HG03159 (cell line): ENCODE measurements at regions not wholly inside any gene's neighbourhood (a gene's known extent, or its start where the extent isn't known, plus 50 kb on each side); places are given as distances from the start of the nearest gene placed in this dataset.

Source experiments
- ATAC-seq: cut with Tn5 transposase; IDR thresholded peaks from one replicate; pipeline ENCODE4 v1.9.1; 2021; ENCODE audit warnings: mild to moderate bottlenecking, moderate library complexity; ENCODE audit not compliant: unreplicated experiment

DNA sequence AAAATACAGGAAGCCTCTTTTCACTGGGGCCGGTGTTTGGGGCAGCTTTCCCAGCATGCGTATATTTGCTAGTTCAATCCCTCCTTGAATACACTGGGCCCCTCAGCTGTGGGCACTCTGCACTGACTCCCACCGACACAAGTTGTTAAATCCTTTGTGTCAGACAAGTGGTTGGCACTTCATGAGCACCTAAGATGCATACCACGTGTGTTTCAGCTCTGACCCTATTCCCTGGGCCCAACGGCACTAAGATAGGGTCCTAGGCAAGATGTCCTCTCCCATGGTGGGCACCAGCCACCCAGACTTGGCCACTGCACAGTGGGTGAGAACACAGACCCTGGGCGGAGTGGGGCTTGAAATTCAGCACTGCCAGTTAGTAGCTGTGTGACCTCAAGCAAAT is 173.8 kb downstream of the BCL11B start:
- no peak for ATAC-seq

DNA sequence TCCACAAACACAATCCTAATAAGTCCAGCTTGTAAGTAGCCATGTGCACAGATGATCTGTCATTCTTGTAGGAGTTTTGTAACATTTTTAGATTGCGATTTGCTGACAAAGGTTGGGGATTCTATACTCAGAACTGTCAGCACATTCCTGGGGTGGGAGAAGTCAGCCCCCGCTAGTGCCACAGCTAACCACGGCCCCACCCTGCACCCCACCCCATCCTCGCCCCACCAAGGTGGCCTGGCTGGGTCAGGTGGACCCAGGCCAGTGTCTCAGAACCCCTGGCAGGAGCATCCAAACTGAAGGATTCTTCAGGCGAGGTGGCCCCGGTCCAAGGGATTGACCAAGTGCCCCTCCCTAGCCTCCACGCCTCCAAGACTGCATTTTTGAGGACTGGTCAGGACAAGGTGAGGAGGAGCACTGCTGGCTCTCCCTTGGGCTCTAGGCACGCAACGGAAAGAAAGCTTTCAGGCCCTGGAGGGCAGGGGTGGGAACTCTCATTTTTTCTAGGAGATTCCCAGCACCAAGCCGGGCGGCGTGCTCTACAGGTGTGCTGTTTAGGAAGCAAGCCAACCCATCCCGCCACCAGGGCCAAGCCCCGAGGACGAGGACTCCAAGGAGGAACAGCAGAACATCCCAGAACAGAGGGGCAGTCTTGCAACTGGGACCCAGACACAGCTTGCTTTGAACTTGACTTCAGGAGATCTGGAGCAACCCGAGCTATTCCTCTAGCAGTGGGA is 172.8 kb downstream of the BCL11B start:
- ATAC-seq: no peak

GRCh38 chr14:99100497-99101270 is 171.3 kb downstream of the BCL11B start:
- no peak for ATAC-seq

- ATAC-seq: no peak
Observed at GRCh38 chr14:99101855-99102461, 170.0 kb downstream of the BCL11B start.

DNA sequence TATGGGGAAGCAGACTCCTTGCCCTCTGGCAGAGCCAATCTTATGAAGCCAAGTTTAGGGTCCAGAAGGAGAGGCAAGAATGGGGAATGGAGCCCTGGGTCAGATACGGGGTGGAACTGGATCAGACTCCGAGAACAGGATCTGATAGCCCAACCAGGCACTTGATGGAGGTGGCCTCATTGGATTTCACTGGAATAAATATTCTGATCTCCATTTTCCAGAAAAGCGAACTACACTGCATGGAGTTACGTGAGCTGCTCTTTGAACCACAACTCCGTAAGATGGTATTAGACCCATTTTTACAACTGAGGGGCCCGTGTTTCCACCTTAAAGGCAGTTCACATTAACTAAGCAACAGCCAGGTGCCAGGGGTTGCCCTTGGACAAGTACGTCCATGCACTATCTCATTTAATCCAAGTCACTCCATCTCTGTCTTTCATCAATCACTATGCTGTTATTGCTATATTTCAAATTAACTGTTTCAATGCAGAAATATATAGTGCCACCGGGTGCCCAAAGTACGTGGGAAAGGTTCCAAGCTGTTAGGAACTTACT is 155.2 kb downstream of the BCL11B start:
- no peak for ATAC-seq

- no peak for ATAC-seq
Observed at GRCh38 chr14:99117671-99118045, 154.3 kb downstream of the BCL11B start.

GRCh38 chr14:99118046-99118721 is 153.8 kb downstream of the BCL11B start:
- ATAC-seq: no peak

DNA sequence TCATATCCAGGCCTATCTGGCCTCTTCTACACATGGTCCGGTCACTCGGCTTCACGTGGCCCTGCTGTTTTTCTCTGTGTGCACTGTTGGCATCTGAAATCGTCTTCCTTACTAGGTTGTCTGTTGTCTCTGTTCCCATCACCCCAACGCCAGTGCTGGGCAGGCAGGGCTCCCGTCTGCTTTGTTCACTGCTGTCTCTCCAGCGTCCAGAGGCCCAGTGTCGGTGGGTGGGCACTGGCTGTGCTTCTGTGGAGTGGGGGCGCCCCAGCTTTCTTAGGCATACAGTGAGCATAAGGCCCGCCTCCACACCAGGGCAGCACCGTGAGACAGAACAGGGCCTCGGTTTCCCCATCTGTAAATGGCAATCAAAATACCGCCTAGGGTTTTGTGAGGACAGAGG is 153.1 kb downstream of the BCL11B start:
- ATAC-seq: no peak
